ENCODE measurements at regions not wholly inside any gene's neighbourhood (a gene's known extent, or its start where the extent isn't known, plus 50 kb on each side); places are given as distances from the start of the nearest gene placed in this dataset.

DNA sequence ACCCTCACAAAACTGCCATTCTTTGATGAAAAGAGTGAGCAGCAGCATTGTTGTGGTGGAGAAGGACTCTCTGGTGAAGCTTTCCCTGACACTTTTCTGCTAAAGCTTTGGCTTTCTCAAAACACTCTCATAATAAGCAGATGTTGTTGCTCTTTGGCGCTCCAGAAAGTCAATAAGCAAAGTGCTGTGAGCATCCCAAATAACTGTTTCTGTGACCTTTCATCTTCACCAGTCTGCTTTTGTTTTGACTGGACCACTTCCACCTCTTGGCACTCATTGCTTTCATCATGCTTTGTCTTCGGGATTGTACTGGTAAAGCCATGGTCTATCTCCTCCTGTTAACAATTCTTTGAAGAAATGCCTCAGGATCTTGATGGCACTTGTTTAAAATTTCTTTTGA lies 424.7 kb upstream of the TMPO start:
- H3K27me3 Mint-ChIP-seq: no peaks in the 10 kb centered on the region
- TF ChIP-seq, protein P1, sequence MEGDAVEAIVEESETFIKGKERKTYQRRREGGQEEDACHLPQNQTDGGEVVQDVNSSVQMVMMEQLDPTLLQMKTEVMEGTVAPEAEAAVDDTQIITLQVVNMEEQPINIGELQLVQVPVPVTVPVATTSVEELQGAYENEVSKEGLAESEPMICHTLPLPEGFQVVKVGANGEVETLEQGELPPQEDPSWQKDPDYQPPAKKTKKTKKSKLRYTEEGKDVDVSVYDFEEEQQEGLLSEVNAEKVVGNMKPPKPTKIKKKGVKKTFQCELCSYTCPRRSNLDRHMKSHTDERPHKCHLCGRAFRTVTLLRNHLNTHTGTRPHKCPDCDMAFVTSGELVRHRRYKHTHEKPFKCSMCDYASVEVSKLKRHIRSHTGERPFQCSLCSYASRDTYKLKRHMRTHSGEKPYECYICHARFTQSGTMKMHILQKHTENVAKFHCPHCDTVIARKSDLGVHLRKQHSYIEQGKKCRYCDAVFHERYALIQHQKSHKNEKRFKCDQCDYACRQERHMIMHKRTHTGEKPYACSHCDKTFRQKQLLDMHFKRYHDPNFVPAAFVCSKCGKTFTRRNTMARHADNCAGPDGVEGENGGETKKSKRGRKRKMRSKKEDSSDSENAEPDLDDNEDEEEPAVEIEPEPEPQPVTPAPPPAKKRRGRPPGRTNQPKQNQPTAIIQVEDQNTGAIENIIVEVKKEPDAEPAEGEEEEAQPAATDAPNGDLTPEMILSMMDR (IDR thresholded peaks at IDR 0.05; ENCODE audit: unreplicated experiment): no peak
- H3K27ac Mint-ChIP-seq: no peak overlapping the region
- H3K9me3 Mint-ChIP-seq (ENCODE audit: low read depth): peaks cover 13% of the 10 kb centered on the region
- H3K4me3 Mint-ChIP-seq (ENCODE audit: low read depth): no peak overlapping the region
- H3K4me1 Mint-ChIP-seq (ENCODE audit: low read depth): no peaks in the 10 kb centered on the region
- no peaks in the 10 kb centered on the region for H3K36me3 Mint-ChIP-seq (ENCODE audit: insufficient read depth)
- no peak for DNase-seq (ENCODE audit: low spot score, unreplicated experiment)

DNA sequence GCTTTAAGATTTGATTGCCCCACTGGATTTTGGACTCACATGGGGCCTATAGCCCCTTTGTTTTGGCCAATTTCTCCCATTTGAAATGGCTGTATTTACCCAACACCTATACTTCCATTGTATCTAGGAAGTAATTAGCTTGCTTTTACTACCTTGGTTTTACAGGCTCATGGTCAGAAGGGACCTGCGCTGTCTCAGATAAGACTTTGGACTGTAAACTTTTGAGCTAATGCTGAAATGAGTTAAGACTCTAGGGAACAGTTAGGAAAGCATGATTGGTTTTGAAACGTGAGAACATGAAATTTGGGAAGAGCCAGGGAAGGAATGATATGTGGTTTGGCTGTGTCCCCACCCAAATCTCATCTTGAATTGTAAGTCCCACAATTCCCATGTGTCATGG lies 419.0 kb upstream of the TMPO start:
- no peak for DNase-seq (ENCODE audit: low spot score, unreplicated experiment)
- Mint-ChIP-seq H3K27ac (no peak overlapping the region), H3K4me3 (ENCODE audit: low read depth) (no peak overlapping the region), H3K36me3 (ENCODE audit: insufficient read depth) (peaks cover 1% of the 10 kb centered on the region), H3K4me1 (ENCODE audit: low read depth) (no peaks in the 10 kb centered on the region), H3K9me3 (ENCODE audit: low read depth) (peaks cover 18% of the 10 kb centered on the region), H3K27me3 (no peaks in the 10 kb centered on the region)
- TF ChIP-seq, protein P1 (IDR thresholded peaks at IDR 0.05; ENCODE audit: unreplicated experiment): no peak

DNA sequence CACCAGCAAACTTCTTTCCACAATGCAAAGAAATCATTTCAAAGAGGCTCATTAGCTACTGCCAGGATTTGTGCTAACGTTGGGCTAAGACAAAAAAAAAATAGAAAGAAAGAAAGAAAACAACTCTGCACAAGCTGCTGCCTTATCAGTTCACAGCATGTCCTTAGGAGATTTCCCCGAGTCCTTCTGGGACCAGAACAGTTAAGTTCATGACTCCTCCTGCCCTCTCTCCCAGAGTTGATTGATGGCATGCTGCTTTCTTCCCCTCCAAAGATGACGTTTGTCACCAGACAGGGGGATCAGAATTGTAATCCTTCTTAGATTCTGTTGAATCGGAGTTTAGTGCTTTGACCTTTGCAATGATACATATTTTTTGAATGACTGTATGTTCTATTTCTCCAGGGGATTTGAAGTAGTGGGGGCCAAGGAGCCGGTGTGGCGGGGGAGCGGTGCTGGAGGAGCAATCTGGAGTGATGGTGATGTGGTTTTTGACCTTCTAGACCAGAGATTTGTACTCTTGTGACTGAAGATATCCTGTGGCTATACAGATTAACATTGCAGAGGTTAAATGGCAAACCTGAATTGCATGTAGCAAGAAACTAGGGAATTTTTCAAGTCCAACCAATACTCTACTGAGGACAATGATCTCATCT lies 409.2 kb upstream of the TMPO start:
- TF ChIP-seq, protein P1 (IDR thresholded peaks at IDR 0.05; ENCODE audit: unreplicated experiment): no peak
- H3K4me1 Mint-ChIP-seq (ENCODE audit: low read depth): peaks cover 2% of the 10 kb centered on the region
- no peaks in the 10 kb centered on the region for H3K9me3 Mint-ChIP-seq (ENCODE audit: low read depth)
- no peaks in the 10 kb centered on the region for H3K27me3 Mint-ChIP-seq
- H3K36me3 Mint-ChIP-seq (ENCODE audit: insufficient read depth): no peaks in the 10 kb centered on the region
- no peak for DNase-seq (ENCODE audit: low spot score, unreplicated experiment)
- H3K4me3 Mint-ChIP-seq (ENCODE audit: low read depth): no peak overlapping the region
- peak overlapping the region; percentile 0 for H3K27ac Mint-ChIP-seq

DNA sequence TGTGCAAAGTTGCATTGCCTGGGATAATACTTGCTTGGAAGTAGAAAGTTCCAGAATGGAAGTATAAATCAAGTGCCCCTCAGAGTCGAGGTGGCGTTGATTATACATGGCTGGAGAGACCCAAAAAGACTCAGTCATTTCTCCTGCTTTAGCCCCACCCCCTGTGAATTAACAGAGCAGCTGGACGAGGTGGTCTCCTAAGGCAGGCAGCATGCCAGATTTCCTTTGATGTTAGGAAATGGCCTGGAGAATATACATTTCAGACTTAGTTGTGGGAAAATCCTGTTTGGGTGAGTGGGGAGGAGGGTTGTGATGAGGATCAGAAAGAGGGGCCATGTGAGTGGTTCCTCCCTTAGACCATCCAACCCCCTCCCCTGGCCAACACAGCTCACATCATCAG lies 406.1 kb upstream of the TMPO start:
- no peaks in the 10 kb centered on the region for H3K27me3 Mint-ChIP-seq
- H3K4me3 Mint-ChIP-seq (ENCODE audit: low read depth): no peak overlapping the region
- H3K27ac Mint-ChIP-seq: no peak overlapping the region
- peaks cover 2% of the 10 kb centered on the region for H3K4me1 Mint-ChIP-seq (ENCODE audit: low read depth)
- DNase-seq (ENCODE audit: low spot score, unreplicated experiment): no peak
- no peaks in the 10 kb centered on the region for H3K36me3 Mint-ChIP-seq (ENCODE audit: insufficient read depth)
- TF ChIP-seq, protein P1 (IDR thresholded peaks at IDR 0.05; ENCODE audit: unreplicated experiment): no peak
- no peaks in the 10 kb centered on the region for H3K9me3 Mint-ChIP-seq (ENCODE audit: low read depth)

DNA sequence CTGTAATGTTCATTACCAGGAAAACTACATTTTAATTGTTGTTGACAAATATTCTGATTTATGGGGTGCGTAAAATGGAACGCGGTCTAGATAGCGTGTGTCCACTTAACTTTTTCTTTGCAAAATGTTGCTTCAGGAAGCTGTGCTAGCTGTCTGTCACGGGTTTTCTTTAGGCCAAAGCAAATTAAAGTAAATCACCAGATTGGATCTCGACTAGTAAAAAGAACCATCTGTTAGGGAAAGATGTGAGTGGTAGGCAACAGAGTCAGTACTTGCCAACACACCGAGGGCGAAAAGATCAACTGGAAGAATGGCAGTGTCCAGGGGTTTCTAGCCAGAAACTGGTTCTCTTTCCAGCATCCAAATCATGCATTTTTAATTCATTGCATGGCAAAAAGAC lies 404.9 kb upstream of the TMPO start:
- Mint-ChIP-seq H3K36me3 (ENCODE audit: insufficient read depth) (no peaks in the 10 kb centered on the region), H3K27ac (no peak overlapping the region), H3K27me3 (no peaks in the 10 kb centered on the region), H3K9me3 (ENCODE audit: low read depth) (no peaks in the 10 kb centered on the region), H3K4me3 (ENCODE audit: low read depth) (no peak overlapping the region), H3K4me1 (ENCODE audit: low read depth) (peaks cover 2% of the 10 kb centered on the region)
- TF ChIP-seq, protein P1 (IDR thresholded peaks at IDR 0.05; ENCODE audit: unreplicated experiment): no peak
- no peak for DNase-seq (ENCODE audit: low spot score, unreplicated experiment)

Data from progenitor cell of endocrine pancreas (in vitro differentiated cells).